ENCODE measurements at regions not wholly inside any gene's neighbourhood (a gene's known extent, or its start where the extent isn't known, plus 50 kb on each side); places are given as distances from the start of the nearest gene placed in this dataset.

- TF ChIP-seq POLR2A (IDR thresholded peaks at IDR 0.05; ENCODE audit: low read depth, low read length) (no peak), POLR2AphosphoS5 (IDR thresholded peaks at IDR 0.05; ENCODE audit: low read depth, low read length) (no peak), SPI1 (IDR thresholded peaks at IDR 0.05; ENCODE audit: low read depth, low read length) (no peak), TAF1 (IDR thresholded peaks at IDR 0.05; ENCODE audit: low read depth, low read length) (no peak)
Measured at GRCh38 chr13:103758222-103758621, 692.0 kb upstream of the SLC10A2 start.

Data from GM12891 (cell line).